HG02981 (cell line): ENCODE measurements at regions not wholly inside any gene's neighbourhood (a gene's known extent, or its start where the extent isn't known, plus 50 kb on each side); places are given as distances from the start of the nearest gene placed in this dataset.
"Not testable (repeated sequence)": the region's sequence is repeated elsewhere in the genome, so short reads cannot be mapped to it uniquely, and the experiment has no call there.

Experiments used
- ATAC-seq: cut with Tn5 transposase; IDR thresholded peaks from one replicate; pipeline ENCODE4 v1.9.1; 2021; ENCODE audit warnings: mild to moderate bottlenecking, moderate library complexity; ENCODE audit not compliant: unreplicated experiment

- ATAC-seq = peak; percentile 45
Observed at GRCh38 chrX:46178763-46179162, 366.5 kb downstream of the ZNF674 start.

DNA sequence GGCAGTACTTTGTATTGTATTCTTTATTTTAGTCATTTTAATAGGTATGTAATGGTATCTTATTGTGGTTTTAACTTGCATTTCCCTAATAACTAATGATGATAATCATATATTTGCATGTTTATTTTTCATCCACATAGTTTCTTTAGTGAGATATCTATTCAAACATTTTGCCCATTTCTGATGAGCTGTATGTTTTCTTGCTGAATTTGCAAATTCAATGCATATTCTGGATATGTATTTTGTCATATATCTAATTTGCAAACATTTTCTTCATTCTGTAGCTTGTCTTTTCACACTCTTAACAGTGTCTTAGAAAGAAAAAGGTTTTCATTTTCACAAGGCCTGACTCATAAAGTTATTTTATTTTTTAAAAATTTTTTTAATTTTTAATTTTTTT lies 372.1 kb downstream of the ZNF674 start:
- no peak for ATAC-seq

GRCh38 chrX:46171457-46171856 lies 373.8 kb downstream of the ZNF674 start:
- not testable (repeated sequence) for ATAC-seq

- no peak for ATAC-seq
Observed at GRCh38 chrX:46169808-46170207, 375.4 kb downstream of the ZNF674 start.

DNA sequence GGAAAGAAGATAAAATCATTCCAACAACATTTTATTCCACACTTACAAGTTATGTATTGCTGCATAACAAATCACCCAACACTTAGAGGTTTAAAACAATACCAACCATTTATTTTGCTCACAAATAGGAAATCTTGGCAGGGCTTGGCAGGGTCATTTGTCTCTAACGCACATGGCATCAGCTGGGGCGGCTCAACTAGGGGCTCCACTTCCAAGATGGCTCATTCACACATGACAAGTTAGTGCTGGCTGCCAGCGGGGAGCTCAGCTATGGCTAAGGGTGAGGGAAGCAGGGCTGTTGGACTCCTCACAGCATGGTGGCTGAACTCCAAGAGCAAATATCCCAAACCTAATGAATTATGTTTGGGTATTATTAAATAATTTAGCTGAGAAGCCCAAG lies 377.0 kb downstream of the ZNF674 start:
- ATAC-seq = no peak

GRCh38 chrX:46165866-46166265 lies 379.4 kb downstream of the ZNF674 start:
- no peak for ATAC-seq

- no peak for ATAC-seq
Observed at GRCh38 chrX:46165411-46165810, 379.8 kb downstream of the ZNF674 start.

GRCh38 chrX:46152756-46153155 lies 392.5 kb downstream of the ZNF674 start:
- ATAC-seq = no peak

GRCh38 chrX:46151332-46151731 lies 393.9 kb downstream of the ZNF674 start:
- ATAC-seq = not testable (repeated sequence)

GRCh38 chrX:46144566-46144965 lies 400.7 kb downstream of the ZNF674 start:
- ATAC-seq = no peak

DNA sequence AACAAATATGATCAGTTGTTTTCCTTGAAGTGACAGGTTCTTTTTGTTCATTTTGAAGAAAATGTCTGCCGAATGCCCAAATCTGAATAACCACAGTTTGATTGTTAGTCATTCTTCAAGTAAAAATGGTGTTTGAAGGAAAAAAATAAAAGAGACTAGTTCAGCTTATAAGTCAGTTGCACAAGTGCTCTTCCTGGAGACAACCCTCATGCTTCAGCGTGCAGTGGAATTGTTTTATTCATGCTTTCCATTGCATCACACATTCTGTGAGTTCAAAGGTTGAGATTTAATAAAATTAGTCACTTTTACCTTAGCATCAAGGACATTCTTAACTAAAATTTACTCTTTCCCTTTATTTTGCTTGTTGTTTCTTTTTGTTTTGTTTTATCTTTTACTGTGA lies 404.9 kb downstream of the ZNF674 start:
- ATAC-seq = no peak

- no peak for ATAC-seq
Observed at GRCh38 chrX:46130247-46130646, 415.0 kb downstream of the ZNF674 start.

GRCh38 chrX:46125111-46125510 lies 420.1 kb downstream of the ZNF674 start:
- no peak for ATAC-seq

DNA sequence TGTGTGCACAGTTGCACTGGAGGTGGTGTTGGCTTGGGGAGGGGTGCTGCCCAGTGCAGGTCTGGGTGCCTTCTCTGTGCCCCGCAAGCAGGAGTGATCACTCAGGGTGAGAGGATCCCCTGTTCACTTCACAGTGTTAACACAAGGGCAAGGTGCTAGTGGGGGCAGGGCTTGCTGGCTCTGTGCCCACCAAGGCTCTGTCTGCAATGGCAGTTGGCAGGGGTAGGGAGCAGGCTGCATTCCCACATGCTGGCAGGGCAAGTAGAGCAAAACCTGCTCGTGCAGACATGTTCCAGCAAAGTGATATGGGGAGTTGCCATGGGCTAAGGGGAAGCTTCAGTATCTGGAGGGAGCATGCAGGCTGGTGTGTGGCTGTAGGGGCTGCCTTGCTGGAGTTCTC lies 428.0 kb downstream of the ZNF674 start:
- ATAC-seq = no peak

GRCh38 chrX:46087310-46087709 lies 457.9 kb downstream of the ZNF674 start:
- ATAC-seq = not testable (repeated sequence)

DNA sequence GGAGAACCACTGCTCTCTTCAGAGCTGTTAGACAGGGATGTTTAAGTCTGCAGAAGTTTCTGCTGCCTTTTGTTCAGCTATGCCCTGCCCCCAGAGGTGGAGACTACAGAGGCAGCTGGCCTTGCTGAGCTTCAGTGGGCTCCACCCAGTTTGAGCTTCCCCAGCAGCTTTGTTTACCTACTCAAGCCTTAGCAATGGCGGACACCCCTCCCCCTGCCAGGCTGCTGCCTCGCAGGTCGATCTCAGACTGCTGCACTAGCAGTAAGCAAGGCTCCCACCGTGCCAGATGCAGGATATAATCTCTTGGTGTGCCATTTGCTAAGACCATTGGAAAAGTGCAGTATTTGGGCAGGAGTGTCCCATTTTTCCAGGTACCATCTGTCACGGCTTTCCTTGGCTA lies 465.1 kb downstream of the ZNF674 start:
- ATAC-seq = not testable (repeated sequence)

DNA sequence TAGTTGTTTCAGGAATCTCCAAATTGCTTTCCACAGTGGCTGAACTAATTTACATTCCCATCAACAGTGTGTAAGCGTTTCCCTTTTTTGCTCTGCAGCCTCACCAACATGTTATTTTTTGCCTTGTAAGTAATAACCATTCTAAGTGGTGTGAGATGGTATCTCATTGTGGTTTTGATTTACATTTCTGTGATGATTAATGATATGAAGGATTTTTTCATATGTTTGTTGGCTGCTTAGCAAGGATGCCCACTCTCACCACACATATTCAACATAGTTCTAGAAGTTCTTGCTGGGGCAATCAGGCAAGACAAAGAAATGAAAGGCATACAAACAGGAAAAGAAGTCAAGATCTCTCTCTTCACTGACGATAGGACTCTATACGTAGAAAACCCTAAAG lies 472.4 kb downstream of the ZNF674 start:
- no peak for ATAC-seq

GRCh38 chrX:46072372-46072771 lies 472.8 kb downstream of the ZNF674 start:
- ATAC-seq = no peak

DNA sequence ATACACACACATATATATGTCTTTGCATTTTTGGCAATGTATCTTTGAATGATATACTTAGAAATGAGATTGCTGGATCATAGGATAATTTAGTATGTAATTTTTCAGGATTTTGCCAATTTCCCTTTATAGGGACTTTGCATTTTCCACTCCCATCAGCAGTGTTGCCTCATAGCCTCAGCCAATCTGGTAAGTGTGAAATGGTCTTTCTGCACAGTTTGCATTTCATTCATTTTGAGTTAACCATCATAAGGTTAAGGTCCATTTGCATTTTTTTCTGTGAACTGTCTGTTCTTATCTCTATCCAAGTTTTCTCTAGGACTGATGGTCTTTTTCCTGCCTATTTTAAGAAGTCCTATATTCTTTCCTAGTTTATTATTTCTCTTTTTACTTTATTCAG lies 474.8 kb downstream of the ZNF674 start:
- no peak for ATAC-seq

DNA sequence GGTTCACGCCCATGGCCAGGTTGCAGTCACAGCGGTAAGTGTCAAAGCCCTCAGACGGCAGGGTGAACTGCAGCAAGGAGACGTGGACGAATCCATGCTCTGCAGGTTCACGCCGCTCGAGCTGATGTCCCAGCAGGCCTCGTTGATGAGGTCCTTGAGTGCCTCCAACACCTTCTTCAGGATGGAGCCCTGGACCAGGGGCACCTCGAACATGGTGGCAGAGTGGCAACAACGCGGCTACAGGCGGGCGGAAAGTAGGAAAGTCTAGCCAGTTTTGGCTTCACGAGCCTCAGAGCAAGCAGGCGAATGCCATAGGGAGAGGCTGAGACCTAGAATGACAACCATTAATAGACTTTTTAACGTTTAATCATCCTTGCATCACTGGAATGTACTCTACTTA lies 485.9 kb downstream of the ZNF674 start:
- ATAC-seq = no peak

DNA sequence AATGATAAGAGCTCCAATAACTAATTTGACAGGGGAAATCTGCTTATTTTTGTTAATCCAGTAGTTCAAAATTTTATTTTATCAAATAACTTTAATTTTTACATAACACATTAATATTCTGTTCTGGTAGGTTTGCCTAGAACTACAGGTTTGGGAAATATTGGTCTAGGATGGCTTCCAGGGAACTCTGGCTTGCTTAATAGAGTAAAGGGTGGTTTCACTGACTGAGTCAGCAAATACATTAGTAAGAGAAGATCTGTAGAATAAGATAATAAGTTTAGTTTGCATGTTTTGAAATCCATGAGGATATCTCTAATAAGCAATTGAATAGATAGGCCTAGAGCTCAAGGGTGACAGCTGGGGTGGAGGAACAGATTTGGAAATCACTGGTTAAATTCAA lies 500.7 kb downstream of the ZNF674 start:
- no peak for ATAC-seq

GRCh38 chrX:46040001-46040400 lies 505.2 kb downstream of the ZNF674 start:
- ATAC-seq = no peak

- no peak for ATAC-seq
Observed at GRCh38 chrX:46039526-46039925, 505.7 kb downstream of the ZNF674 start.

DNA sequence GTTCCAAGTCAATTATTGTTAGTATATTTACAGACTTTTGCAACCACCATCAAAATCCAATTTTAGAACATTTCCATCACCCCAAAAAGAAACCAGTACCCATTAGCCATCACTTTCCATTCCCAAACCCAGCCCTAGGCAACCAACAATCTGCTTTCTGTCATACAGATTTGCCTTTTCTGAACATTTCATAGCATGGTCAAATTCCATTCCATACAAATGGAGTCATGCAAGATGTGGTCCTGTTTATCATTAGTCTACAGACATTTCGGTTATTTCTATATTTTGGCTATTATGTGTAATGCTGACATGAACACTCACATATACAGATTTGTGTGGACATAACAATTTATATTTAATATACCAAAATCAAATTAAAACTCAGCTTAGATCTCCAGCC lies 508.7 kb downstream of the ZNF674 start:
- ATAC-seq = no peak
